NCI-H1930 (cell line): ENCODE measurements at regions not wholly inside any gene's neighbourhood (a gene's known extent, or its start where the extent isn't known, plus 50 kb on each side); places are given as distances from the start of the nearest gene placed in this dataset.

Experiments used
- DNase-seq, 2 experiments: peaks; one replicate each; lab custom pipeline; 2025; lab: John Stamatoyannopoulos, UW

DNA sequence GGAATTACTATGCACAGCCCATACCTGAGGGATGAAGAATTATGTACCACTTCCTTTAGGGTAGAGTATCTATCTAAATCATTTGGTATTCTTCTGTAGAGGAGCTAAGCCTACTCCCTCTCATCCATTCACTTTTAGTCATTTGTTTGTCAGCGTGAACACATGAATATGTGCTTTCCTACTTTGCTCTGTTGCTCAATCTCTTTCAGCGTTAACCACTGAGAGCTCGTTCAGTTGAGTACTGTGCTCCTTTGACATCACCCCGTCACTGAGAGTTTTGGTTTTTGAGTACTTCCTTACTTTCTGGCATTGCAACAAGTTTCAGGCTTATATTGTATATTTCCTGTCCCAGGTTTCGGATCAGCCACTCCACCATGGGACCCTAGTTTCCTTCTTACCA, 700.6 kb downstream of the NLGN4X start:
- DNase-seq: no peak

GRCh38 chrX:5526191-5526590, 702.5 kb downstream of the NLGN4X start:
- no peak for DNase-seq

DNA sequence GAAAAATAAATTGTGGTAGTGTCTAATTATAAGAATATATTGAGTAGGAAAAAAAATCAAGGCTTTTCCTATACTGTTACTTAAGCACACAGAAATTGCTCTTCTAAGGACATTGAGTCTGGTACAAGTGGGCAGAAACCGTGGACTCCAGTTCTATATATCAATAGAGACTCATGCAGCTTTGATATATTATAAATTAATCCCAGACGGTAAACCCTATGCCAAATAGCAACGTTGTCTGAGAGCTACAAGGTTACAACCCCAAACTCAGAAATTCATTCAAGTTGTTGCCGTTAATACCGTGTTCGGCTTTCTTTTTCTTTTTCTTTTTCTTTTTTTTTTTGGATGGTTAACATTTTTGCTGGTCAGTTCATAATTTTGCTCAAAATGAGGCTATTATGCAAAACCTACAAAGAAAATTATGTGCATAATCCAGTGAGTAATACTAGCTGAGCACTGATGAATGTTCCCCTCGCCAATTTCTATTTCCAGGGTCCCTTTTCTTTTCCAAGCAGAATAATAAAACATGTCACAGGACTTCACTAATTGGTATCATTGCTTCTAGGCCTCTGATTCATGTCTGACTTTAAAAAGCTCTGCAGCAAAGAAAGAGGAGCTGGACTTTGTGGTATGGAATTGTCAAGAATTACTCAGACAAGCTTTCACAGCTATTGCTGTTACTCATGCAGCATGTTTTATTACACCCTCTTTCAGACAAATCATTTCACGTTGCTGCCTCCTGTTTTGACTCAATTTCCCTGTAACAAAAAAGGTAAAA, 737.7 kb downstream of the NLGN4X start:
- DNase-seq: no peak

- no peak for DNase-seq
Observed at GRCh38 chrX:5474282-5474681, 754.4 kb downstream of the NLGN4X start.

DNA sequence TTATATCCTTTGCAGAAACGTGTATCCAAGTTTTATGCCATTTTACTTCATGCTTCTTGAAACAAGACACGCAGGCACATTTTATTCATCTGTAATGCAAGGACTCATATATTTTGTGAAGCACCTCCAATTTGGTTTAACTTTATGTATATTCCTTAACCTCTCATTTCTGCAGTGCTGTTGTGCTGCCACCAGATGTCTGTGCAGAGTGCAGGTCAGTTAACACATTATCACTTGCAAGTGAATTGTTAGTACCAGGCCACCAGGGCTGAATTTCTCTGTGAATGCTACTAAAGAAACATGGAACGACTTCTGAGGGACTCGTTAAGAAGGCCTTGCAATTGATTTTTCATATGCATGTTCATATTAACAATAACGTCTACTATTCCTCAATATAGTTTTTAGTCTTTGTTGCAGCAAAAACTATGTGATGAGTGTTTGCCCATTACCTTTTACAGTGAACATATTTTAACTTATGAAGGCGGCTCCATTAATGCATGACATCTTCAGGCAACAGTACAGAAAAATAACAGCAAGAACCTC, 770.3 kb downstream of the NLGN4X start:
- DNase-seq: no peak

GRCh38 chrX:5449323-5449722, 779.3 kb downstream of the NLGN4X start:
- DNase-seq: no peak

DNA sequence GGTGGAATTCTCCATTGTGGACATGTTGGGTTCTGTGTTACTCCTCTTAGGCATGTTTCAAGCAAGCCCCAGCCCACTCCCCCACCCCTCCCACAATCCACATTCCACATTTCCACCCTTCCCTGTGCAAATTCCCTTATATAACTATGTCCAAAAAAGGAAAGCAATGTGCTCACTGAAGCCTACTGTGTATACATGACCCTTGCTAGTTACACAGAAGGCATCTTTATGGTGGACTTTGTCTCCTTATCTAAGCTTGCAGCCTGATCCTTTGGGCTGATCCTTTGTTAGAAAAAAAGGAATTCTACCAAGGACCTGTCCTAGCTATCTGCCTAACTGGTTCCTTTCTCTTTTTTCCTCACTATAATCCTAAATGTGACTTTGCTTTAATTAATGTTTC, 796.8 kb downstream of the NLGN4X start:
- DNase-seq: no peak

GRCh38 chrX:5425119-5425518, 803.5 kb downstream of the NLGN4X start:
- no peak for DNase-seq

DNA sequence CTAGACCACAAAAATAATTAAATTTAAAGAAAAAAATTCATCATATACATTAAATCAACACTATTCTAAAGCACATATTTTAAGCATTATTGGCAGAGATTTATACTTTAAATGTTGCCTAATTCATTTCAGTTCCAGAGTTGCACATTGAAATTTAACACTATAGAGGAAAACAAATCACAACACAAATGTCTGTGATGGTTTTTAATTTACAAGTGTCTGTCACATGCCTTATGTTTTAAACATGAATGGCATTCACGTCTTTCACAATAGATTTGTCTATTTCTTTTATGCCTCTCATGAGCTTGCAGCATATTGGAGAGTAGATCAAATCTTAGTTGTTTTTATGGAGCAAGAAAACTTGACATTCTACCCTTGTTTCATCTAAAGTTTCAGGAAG, 811.3 kb downstream of the NLGN4X start:
- DNase-seq: no peak

GRCh38 chrX:5415738-5416137, 812.9 kb downstream of the NLGN4X start:
- DNase-seq: no peak

DNA sequence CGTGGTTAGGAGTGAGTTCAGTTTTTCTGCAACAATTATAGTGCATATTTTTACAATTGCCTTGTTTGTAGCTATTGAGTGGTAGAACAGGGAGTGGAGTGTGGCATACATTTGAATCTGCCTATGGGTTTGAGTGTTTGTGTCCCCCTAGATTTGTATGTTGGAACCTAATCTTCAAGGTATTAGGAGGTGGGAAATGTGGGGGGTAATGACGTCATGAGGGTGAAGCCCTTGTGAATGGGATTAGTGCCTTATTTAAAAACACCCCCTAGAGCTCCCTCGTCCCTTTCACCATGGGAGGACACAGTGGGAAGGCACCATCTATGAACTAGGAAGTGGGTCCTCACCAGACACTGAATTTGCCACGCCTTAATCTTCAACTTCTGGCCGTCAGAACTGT, 819.6 kb downstream of the NLGN4X start:
- no peak for DNase-seq

DNA sequence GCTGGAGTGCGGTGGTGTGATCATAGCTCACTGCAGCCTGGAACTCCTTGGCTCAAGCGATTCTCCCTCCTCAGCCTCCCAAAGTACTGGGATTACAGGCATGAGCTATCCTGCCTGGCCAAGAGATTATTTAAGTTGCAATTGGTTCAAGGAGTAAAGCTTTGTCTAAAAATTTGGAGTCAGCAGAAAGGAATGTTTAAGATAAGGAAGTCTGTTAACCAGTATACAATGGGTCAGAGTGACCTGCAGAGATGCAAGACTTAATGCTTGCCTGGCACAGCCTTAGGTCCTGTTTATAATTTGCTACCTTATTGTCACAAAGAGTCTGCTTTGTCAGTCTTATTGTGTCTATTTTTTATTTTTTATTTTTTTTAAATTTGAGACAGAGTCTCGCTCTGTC, 826.2 kb downstream of the NLGN4X start:
- DNase-seq: no peak

GRCh38 chrX:5399403-5399802, 829.3 kb downstream of the NLGN4X start:
- DNase-seq: no peak

DNA sequence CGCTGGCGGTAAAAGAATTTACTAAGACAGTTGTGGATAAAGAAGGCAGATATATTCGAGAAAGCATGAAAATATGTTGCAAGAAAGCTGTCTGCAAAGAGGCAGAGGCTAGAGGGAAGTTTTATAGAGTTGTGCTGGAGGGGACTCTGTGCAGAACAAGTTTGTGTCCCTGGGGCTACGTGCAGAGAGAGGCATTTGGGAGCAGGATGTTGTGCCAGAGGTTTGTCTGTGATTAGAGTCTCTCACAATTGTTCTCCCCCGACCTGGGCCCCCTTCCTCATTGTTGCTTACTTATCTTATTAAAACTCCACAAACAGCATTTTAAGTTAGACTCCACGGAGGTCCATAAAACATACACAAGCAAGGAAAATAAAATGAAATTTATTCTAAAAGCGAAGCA, 831.3 kb downstream of the NLGN4X start:
- DNase-seq: no peak

DNA sequence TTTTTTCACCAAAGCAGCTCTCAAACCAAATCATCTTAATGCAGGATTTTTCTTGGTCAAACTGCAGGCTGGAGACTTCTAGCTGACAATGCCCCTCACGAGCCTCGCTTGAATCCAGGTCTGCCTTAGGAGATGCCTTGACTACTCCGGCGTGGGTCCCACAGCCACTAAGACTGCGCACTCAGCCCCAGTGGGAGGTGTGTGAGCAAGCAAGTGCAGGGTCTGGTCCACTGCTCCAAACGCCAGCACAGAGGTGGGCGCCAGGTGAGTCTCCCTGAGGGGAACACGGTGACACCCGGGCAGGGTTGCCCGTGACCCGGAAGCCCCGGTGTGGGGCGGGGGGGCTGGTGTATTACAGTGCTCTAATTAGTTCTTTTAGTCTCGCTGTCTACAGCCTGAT, 838.3 kb downstream of the NLGN4X start:
- no peak for DNase-seq

GRCh38 chrX:5388087-5388486, 840.6 kb downstream of the NLGN4X start:
- DNase-seq: no peak

- DNase-seq: no peak
Observed at GRCh38 chrX:5380426-5380825, 848.2 kb downstream of the NLGN4X start.

DNA sequence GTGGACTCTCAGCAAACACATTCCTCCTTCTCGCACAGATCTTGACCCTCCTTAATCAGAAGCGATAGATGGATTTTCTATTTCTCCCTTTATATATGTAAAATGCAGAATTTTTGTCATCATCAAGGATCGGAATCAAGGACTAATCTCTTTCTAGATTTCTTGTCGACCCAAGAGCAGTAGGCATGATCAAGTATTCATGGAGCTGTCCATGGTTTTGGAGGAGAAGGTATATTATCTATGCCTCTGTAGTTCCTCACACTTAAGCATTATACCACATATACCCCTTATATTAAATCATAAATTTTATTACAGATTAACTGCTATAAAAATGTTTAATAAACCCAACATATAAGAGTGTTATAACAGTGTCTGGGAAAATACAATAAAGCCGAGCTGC, 886.8 kb downstream of the NLGN4X start:
- no peak for DNase-seq

DNA sequence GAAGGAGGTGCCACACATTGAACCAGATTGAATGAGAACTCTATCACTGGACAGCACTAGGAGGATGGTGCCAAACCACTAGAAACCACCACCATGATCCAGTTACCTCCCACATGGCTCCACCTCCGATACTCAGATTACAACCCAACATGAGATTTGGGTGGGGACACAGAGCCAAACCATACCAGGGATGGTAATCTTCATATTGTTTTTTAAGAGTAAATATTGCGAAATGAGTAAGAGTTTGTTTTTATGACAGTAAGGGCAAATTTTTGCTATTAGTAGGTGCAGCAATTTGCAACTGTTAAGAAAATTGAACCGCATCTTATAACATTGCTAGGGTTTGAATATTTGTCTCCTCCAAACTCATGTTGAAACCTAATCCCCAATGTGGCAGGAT, 891.5 kb downstream of the NLGN4X start:
- DNase-seq: no peak

GRCh38 chrX:5324546-5324945, 904.1 kb downstream of the NLGN4X start:
- DNase-seq: no peak

DNA sequence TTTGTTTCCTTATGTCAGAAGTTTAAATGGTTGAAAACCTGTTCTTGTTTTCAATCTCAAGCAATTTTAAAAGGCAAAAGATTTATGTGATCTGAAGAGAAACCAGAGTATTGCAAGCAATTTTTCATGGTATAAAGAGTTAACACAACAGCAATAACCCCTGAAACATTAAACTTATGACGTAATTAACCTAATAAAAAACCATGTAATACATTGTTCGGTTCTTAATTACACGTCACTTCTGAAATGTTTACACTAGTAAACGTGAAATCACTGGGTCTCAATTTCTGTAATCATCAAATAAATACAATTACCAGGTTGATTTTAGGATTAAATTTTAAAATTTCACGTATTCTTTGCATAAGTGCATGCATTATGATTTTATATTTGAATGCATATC, 914.5 kb downstream of the NLGN4X start:
- no peak for DNase-seq

GRCh38 chrX:5307416-5307815, 921.3 kb downstream of the NLGN4X start:
- no peak for DNase-seq

DNA sequence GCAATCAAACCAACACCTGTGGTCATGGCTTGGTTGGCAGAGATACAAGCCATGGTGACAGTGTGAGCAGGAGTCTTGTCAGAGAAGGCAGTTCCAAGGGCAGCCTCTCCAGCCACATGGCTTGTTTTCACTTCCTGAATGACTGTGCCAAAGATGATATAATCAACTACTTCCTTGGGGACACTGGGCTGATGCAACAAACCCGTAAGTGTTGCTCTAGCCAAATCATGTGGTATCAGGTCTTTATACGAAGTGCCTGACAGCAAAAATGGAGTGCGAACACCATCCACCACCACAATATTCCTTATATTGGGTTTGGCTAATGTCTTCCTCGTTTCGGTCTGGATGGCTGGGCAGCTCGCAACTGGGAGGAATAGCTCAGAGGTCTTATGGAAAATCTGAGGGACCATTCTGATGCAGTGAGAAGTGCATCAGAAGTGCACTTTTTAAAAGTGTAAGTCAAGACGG, 922.0 kb downstream of the NLGN4X start:
- no peak for DNase-seq

GRCh38 chrX:5305452-5305851, 923.2 kb downstream of the NLGN4X start:
- DNase-seq: no peak
